K562 (cell line): ENCODE measurements at regions not wholly inside any gene's neighbourhood (a gene's known extent, or its start where the extent isn't known, plus 50 kb on each side); places are given as distances from the start of the nearest gene placed in this dataset.

ENCODE experiments used
- ATAC-seq: fragments of 200-7000 bp; cut with Tn5 transposase; 3 replicates; pipeline ENCODE4 v1.9.1; 2020; ENCODE audit warnings: moderate library complexity
- BruUV-seq: library from RNA; stranded (reverse); fragments of 400-500 nt; replicated peaks from 2 replicates; lab custom pipeline; 2021; lab: Mats Ljungman, UMichigan
- CTCF ChIA-PET: fragments of 300-600 bp; formaldehyde crosslinking; extraction: SDS; loops from one replicate; lab custom pipeline; 2021; ENCODE audit warnings: low intra/inter-chr PET ratio; lab: Yijun Ruan, JAX
- POLR2A ChIA-PET: fragments of 300-600, 350-650 bp; sonication (Branson Sonifier 250); formaldehyde crosslinking; extraction: SDS; loops from one replicate; lab custom pipeline; 2021; ENCODE audit warnings: antibody characterized with exemption, inconsistent platforms; lab: Yijun Ruan, JAX
- DNase-seq, 4 experiments: peaks; one replicate each; pipeline versions ENCODE4 v3.0.0 to v3.0.0-alpha.2; 2011 to 2018; ENCODE audit warnings: low spot score in 3 of 4, mixed read lengths in 3 of 4; ENCODE audit errors: extremely low read depth in 1 of 4
- FAIRE-seq: peaks from 2 replicates; lab custom pipeline; 2011; peaks lifted over from hg19 to GRCh38; lab: Jason Lieb, UNC
- H2AFZ ChIP-seq: 2 replicates; pipeline ENCODE4 v1.6.0; 2011; ENCODE audit warnings: low read depth, low read length, control low read depth, inconsistent platforms
- H3K27ac ChIP-seq: fragments of 200-600 bp; 3 replicates; pipeline ENCODE4 v1.8.0; 2011; ENCODE audit warnings: low read depth, mild to moderate bottlenecking, control low read depth, inconsistent platforms, low read length, moderate library complexity, mixed read lengths; ENCODE audit errors: extremely low read depth
- H3K27me3 ChIP-seq, 2 experiments: fragments of 300-600 bp in 1 of 2; 2 replicates in 1 of 2; 3 replicates in 1 of 2; pipeline versions ENCODE4 v1.6.0 to v1.8.0; 2011; ENCODE audit warnings: inconsistent platforms in 2 of 2, low read length in 2 of 2, mild to moderate bottlenecking in 1 of 2, mixed read lengths in 1 of 2, moderate library complexity in 1 of 2; ENCODE audit not compliant: control insufficient read depth in 2 of 2, insufficient read depth in 2 of 2
- H3K36me3 ChIP-seq: fragments of 300-600 bp; 3 replicates; pipeline ENCODE4 v1.8.0; 2011; ENCODE audit warnings: mild to moderate bottlenecking, low read length, inconsistent platforms; ENCODE audit not compliant: control insufficient read depth, insufficient read depth
- H3K4me1 ChIP-seq, 2 experiments: fragments of 200-600 bp in 1 of 2; replicated peaks in 1 of 2; 2 replicates in 1 of 2; 3 replicates in 1 of 2; pipeline versions ENCODE4 v1.5.1 to v1.8.0; 2011; ENCODE audit warnings: inconsistent platforms in 2 of 2, low read length in 2 of 2, mild to moderate bottlenecking in 1 of 2, mixed read lengths in 1 of 2, moderate library complexity in 1 of 2; ENCODE audit not compliant: control insufficient read depth in 2 of 2, insufficient read depth in 2 of 2
- H3K4me2 ChIP-seq: 2 replicates; pipeline ENCODE4 v1.6.1; 2011; ENCODE audit warnings: low read length, control low read depth, inconsistent platforms, mixed read lengths; ENCODE audit not compliant: insufficient read depth
- H3K4me3 ChIP-seq: fragments of 200-600 bp; sonication (generic), shearing (Covaris generic); 2 replicates; pipeline ENCODE4 v1.5.1; 2016; ENCODE audit warnings: control low read depth, inconsistent platforms
- H3K79me2 ChIP-seq: fragments of 200-600 bp; 3 replicates; pipeline ENCODE4 v1.8.0; 2011; ENCODE audit warnings: low read length, inconsistent platforms; ENCODE audit not compliant: control insufficient read depth, insufficient read depth
- H3K9ac ChIP-seq, 2 experiments: 2 replicates each; pipeline versions ENCODE4 v1.6.0 to v1.6.1; 2011; ENCODE audit warnings: low read depth in 2 of 2, low read length in 2 of 2, control low read depth in 1 of 2, inconsistent platforms in 1 of 2, mild to moderate bottlenecking in 1 of 2, mixed read lengths in 1 of 2; ENCODE audit not compliant: insufficient read depth in 1 of 2
- H3K9me1 ChIP-seq: one replicate; pipeline ENCODE4 v1.6.0; 2011; ENCODE audit warnings: inconsistent platforms, mild to moderate bottlenecking, low read length, moderate library complexity; ENCODE audit not compliant: control insufficient read depth, insufficient read depth
- H3K9me3 ChIP-seq: replicated peaks from 2 replicates; pipeline ENCODE4 v1.5.1; 2011; ENCODE audit warnings: low read depth, low read length, inconsistent platforms; ENCODE audit not compliant: control insufficient read depth, insufficient read depth
- H4K20me1 ChIP-seq: replicated peaks from 2 replicates; pipeline ENCODE4 v1.6.1; 2011; ENCODE audit warnings: low read length, inconsistent platforms, mixed read lengths; ENCODE audit not compliant: control insufficient read depth, insufficient read depth
- ELF1 ChIP-seq: fragments of 200-800 bp; sonication (Bioruptor generic); IDR thresholded peaks from 2 replicates; pipeline ENCODE4 v1.6.1; 2016; ENCODE audit warnings: missing genetic modification characterization, missing compliant biosample characterization
- ELK1 ChIP-seq: sonication (generic); formaldehyde crosslinking; IDR thresholded peaks from 2 replicates; pipeline ENCODE4 v1.8.1; 2022; ENCODE audit warnings: missing genetic modification reagents
- FOXJ3 ChIP-seq: sonication (generic); formaldehyde crosslinking; IDR thresholded peaks from 2 replicates; pipeline ENCODE4 v1.4.0; 2020; ENCODE audit warnings: mild to moderate bottlenecking, missing genetic modification reagents
- GATAD2B ChIP-seq: fragments of 450-650 bp; IDR thresholded peaks from 2 replicates; pipeline ENCODE4 v1.6.1; 2017; ENCODE audit warnings: mild to moderate bottlenecking, borderline replicate concordance
- HDAC3 ChIP-seq: fragments of 450-650 bp; IDR thresholded peaks from 2 replicates; pipeline ENCODE4 v1.6.1; 2018; ENCODE audit warnings: borderline replicate concordance, mild to moderate bottlenecking, moderate library complexity; ENCODE audit not compliant: partially characterized antibody
- HNRNPH1 ChIP-seq: fragments of 200-400 bp; formaldehyde crosslinking; optimal IDR thresholded peaks from 2 replicates; pipeline ENCODE3; 2017; ENCODE audit warnings: low read depth, mild to moderate bottlenecking, low read length, moderate library complexity
- MXI1 ChIP-seq: IDR thresholded peaks from 2 replicates; pipeline ENCODE4 v1.6.1; 2011; ENCODE audit warnings: low read depth, mild to moderate bottlenecking, improper control_type of control experiment, low read length
- NFATC3 ChIP-seq: fragments of 450-650 bp; IDR thresholded peaks from 2 replicates; pipeline ENCODE4 v1.6.1; 2017; ENCODE audit warnings: mild to moderate bottlenecking
- SMARCA5 ChIP-seq: fragments of 450-650 bp; IDR thresholded peaks from 2 replicates; pipeline ENCODE4 v1.6.1; 2016
- SOX6 ChIP-seq: fragments of 450-650 bp; IDR thresholded peaks from 2 replicates; pipeline ENCODE4 v1.6.1; 2014; ENCODE audit warnings: mild to moderate bottlenecking
- SREBF2 ChIP-seq: sonication (generic); formaldehyde crosslinking; IDR thresholded peaks from 2 replicates; pipeline ENCODE4 v1.4.0; 2020; ENCODE audit warnings: mild to moderate bottlenecking, missing genetic modification reagents
- SRF ChIP-seq, 2 experiments: fragments of 250-450, 450-650 bp in 1 of 2; sonication (Bioruptor Pico) in 1 of 2; sonication (generic) in 1 of 2; formaldehyde crosslinking; IDR thresholded peaks; 2 replicates each; pipeline versions ENCODE4 v1.5.0 to v1.5.1; 2020 to 2022; ENCODE audit warnings: mild to moderate bottlenecking in 1 of 2, missing genetic modification reagents in 1 of 2
- TFE3 ChIP-seq: fragments of 450-650 bp; formaldehyde crosslinking; IDR thresholded peaks from 2 replicates; pipeline ENCODE4 v1.4.0; 2020; ENCODE audit warnings: mild to moderate bottlenecking, mixed read lengths
- ZNF140 ChIP-seq: fragments of 250-450 bp; sonication (Bioruptor Pico); IDR thresholded peaks from 2 replicates; pipeline ENCODE4 v1.8.0; 2021; ENCODE audit warnings: moderate library complexity, mild to moderate bottlenecking, inconsistent platforms
- ZNF668 ChIP-seq: fragments of 250-450 bp; sonication (Bioruptor Pico); IDR thresholded peaks from 2 replicates; pipeline ENCODE4 v1.8.0; 2022; ENCODE audit warnings: mild to moderate bottlenecking, inconsistent platforms
- WGBS: fragments of 100-300 bp; shearing (Covaris generic); methylation state at CpG from one replicate; pipeline ENCODE4 v1.1.6; 2016; ENCODE audit warnings: low coverage, mixed read lengths; ENCODE audit not compliant: insufficient coverage; ENCODE audit errors: missing lambda C conversion rate; 5-methylcytosine and 5-hydroxymethylcytosine counted together
- in situ Hi-C: fragments of 300-500 bp; cut with MboI; formaldehyde crosslinking; loops from 4 replicates; pipeline ENCODE4 v1.15.0; 2018; ENCODE audit warnings: inconsistent platforms, mixed read lengths
- intact Hi-C: fragments of 100-400 bp; cut with micrococcal nuclease; formaldehyde crosslinking; loops from 2 replicates; pipeline ENCODE4 v1.14.2; 2022
- TF ChIP-seq, protein P1 (sequence below): sonication (generic); formaldehyde crosslinking; IDR thresholded peaks from 2 replicates; pipeline ENCODE4 v1.8.0; 2023; ENCODE audit warnings: mild to moderate bottlenecking, missing genetic modification reagents
- TF ChIP-seq, protein P2 (sequence below): fragments of 450-650 bp; conservative IDR thresholded peaks from 2 replicates; pipeline ENCODE4 v1.6.1; 2016; ENCODE audit warnings: missing genetic modification characterization, low read depth, mild to moderate bottlenecking, control low read depth, missing compliant biosample characterization

DNA sequence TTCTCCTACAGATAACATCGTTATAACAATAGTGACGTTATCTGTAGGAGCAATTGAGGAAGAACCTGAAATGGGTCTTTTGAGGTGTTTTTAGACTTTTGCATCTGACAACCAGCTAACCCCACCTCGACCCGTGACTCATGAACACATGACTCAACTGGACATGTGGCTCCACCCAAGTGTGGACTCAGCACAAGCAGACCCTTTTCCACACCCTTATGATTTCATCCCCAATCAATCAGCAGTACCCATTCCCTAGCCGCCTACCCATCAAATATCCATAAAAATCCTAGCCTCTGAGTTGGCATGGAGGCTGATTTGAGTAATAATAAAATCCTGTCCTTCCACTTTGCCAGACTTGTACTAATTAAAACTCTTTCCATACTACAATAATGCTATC lies 255.4 kb downstream of the ARPP21 start:
- no peaks in the 10 kb centered on the region for H3K36me3 ChIP-seq
- in situ Hi-C loops (no loop called here), intact Hi-C loops (no loop called here)
- no peak overlapping the region for H3K9ac ChIP-seq
- ChIA-PET CTCF (no interaction called here), POLR2A (no interaction called here)
- no peak overlapping the region for H3K4me2 ChIP-seq
- H3K27ac ChIP-seq = no peak overlapping the region
- H2AFZ ChIP-seq = no peak overlapping the region
- H3K9me1 ChIP-seq = no peaks in the 10 kb centered on the region
- FAIRE-seq (no peak), DNase-seq (no peak), ATAC-seq (no peak)
- BruUV-seq = no TSS peak
- no peak overlapping the region for H3K4me3 ChIP-seq
- TF ChIP-seq SOX6 (no peak), FOXJ3 (CRISPR knock-in tag) (no peak), GATAD2B (no peak), SMARCA5 (no peak), SREBF2 (CRISPR knock-in tag) (no peak), ZNF140 (CRISPR knock-in tag) (no peak), ELK1 (CRISPR knock-in tag) (no peak), ELF1 (tag) (no peak), NFATC3 (no peak), HDAC3 (no peak), SRF (CRISPR knock-in tag; IDR thresholded peaks at IDR 0.05) (no peak), HNRNPH1 (no peak), ZNF668 (CRISPR knock-in tag) (no peak), MXI1 (no peak), TFE3 (no peak)
- TF ChIP-seq, protein P1, sequence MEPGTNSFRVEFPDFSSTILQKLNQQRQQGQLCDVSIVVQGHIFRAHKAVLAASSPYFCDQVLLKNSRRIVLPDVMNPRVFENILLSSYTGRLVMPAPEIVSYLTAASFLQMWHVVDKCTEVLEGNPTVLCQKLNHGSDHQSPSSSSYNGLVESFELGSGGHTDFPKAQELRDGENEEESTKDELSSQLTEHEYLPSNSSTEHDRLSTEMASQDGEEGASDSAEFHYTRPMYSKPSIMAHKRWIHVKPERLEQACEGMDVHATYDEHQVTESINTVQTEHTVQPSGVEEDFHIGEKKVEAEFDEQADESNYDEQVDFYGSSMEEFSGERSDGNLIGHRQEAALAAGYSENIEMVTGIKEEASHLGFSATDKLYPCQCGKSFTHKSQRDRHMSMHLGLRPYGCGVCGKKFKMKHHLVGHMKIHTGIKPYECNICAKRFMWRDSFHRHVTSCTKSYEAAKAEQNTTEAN (CRISPR knock-in tag) = no peak
- TF ChIP-seq, protein P2, sequence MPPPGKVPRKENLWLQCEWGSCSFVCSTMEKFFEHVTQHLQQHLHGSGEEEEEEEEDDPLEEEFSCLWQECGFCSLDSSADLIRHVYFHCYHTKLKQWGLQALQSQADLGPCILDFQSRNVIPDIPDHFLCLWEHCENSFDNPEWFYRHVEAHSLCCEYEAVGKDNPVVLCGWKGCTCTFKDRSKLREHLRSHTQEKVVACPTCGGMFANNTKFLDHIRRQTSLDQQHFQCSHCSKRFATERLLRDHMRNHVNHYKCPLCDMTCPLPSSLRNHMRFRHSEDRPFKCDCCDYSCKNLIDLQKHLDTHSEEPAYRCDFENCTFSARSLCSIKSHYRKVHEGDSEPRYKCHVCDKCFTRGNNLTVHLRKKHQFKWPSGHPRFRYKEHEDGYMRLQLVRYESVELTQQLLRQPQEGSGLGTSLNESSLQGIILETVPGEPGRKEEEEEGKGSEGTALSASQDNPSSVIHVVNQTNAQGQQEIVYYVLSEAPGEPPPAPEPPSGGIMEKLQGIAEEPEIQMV (tag) = no peak
- no peaks in the 10 kb centered on the region for H3K27me3 ChIP-seq
- no peaks in the 10 kb centered on the region for H4K20me1 ChIP-seq
- H3K4me1 ChIP-seq = no peaks in the 10 kb centered on the region
- 2% methylated on average over 5 of the region's 5 CpGs for WGBS
- no peaks in the 10 kb centered on the region for H3K79me2 ChIP-seq
- H3K9me3 ChIP-seq = no peaks in the 10 kb centered on the region; the same call in 1 of the 2 replicates
